ENCODE measurements at regions not wholly inside any gene's neighbourhood (a gene's known extent, or its start where the extent isn't known, plus 50 kb on each side); places are given as distances from the start of the nearest gene placed in this dataset.

GRCh38 chr10:111677759-111678158 is 505.8 kb downstream of the GPAM start:
- Histone ChIP-seq H3K9me3 (no peaks in the 10 kb centered on the region), H3K36me3 (no peaks in the 10 kb centered on the region), H3K4me3 (no peak overlapping the region), H3K4me1 (peaks cover 0 to 6% (median 0%) of the 10 kb centered on the region in 4 donors), H3K27ac (no peak overlapping the region), H3K27me3 (no peaks in the 10 kb centered on the region)
- DNase-seq = no peak
- intact Hi-C loops (cut with DNase I) = no loop called here
- no peak for TF ChIP-seq POLR2A (IDR thresholded peaks at IDR 0.05)
- no peak for TF ChIP-seq EP300 (IDR thresholded peaks at IDR 0.05)
- TF ChIP-seq CTCF (IDR thresholded peaks at IDR 0.05) = no peak
- TF ChIP-seq POLR2AphosphoS5 (IDR thresholded peaks at IDR 0.05) = no peak
- 82 to 89% methylated on average over 1 of the region's 1 CpG for WGBS, 2 donors

GRCh38 chr10:111686796-111687195 is 496.8 kb downstream of the GPAM start:
- Histone ChIP-seq H3K4me3 (no peak overlapping the region), H3K4me1 (no peaks in the 10 kb centered on the region), H3K27me3 (no peaks in the 10 kb centered on the region), H3K9me3 (no peaks in the 10 kb centered on the region), H3K36me3 (no peaks in the 10 kb centered on the region), H3K27ac (no peak overlapping the region)
- intact Hi-C loops (cut with DNase I) = no loop called here
- TF ChIP-seq POLR2AphosphoS5 (IDR thresholded peaks at IDR 0.05) = no peak
- TF ChIP-seq CTCF (IDR thresholded peaks at IDR 0.05) = no peak
- no peak for TF ChIP-seq EP300 (IDR thresholded peaks at IDR 0.05)
- TF ChIP-seq POLR2A (IDR thresholded peaks at IDR 0.05) = no peak
- no peak for DNase-seq
- 76 to 87% methylated on average over 7 of the region's 7 CpGs for WGBS, 2 donors

GRCh38 chr10:111698711-111699110 is 484.9 kb downstream of the GPAM start:
- TF ChIP-seq CTCF (IDR thresholded peaks at IDR 0.05) (no peak), EP300 (IDR thresholded peaks at IDR 0.05) (no peak), POLR2A (IDR thresholded peaks at IDR 0.05) (no peak), POLR2AphosphoS5 (IDR thresholded peaks at IDR 0.05) (no peak)
- Histone ChIP-seq H3K27me3 (no peaks in the 10 kb centered on the region), H3K9me3 (no peaks in the 10 kb centered on the region), H3K4me1 (no peaks in the 10 kb centered on the region), H3K36me3 (no peaks in the 10 kb centered on the region), H3K4me3 (no peak overlapping the region), H3K27ac (no peak overlapping the region)
- WGBS, 2 donors = 81 to 83% methylated on average over 2 of the region's 2 CpGs
- no peak for DNase-seq
- intact Hi-C loops (cut with DNase I) = no loop called here

GRCh38 chr10:111703986-111704385 is 479.6 kb downstream of the GPAM start:
- Histone ChIP-seq H3K27me3 (no peaks in the 10 kb centered on the region), H3K4me1 (no peaks in the 10 kb centered on the region), H3K9me3 (no peaks in the 10 kb centered on the region), H3K36me3 (no peaks in the 10 kb centered on the region), H3K4me3 (no peak overlapping the region), H3K27ac (no peak overlapping the region)
- no peak for DNase-seq
- TF ChIP-seq EP300 (IDR thresholded peaks at IDR 0.05) (no peak), POLR2A (IDR thresholded peaks at IDR 0.05) (no peak), CTCF (IDR thresholded peaks at IDR 0.05) (no peak), POLR2AphosphoS5 (IDR thresholded peaks at IDR 0.05) (no peak)
- WGBS, 2 donors = 78 to 80% methylated on average over 2 of the region's 2 CpGs
- intact Hi-C loops (cut with DNase I) = no loop called here

- Histone ChIP-seq H3K27ac (no peak overlapping the region), H3K27me3 (no peaks in the 10 kb centered on the region), H3K4me3 (no peak overlapping the region), H3K4me1 (no peaks in the 10 kb centered on the region), H3K36me3 (no peaks in the 10 kb centered on the region), H3K9me3 (no peaks in the 10 kb centered on the region)
- intact Hi-C loops (cut with DNase I) = no loop called here
- WGBS, 2 donors = 71 to 87% methylated on average over 2 of the region's 2 CpGs
- DNase-seq = no peak
- TF ChIP-seq EP300 (IDR thresholded peaks at IDR 0.05) (no peak), CTCF (IDR thresholded peaks at IDR 0.05) (no peak), POLR2AphosphoS5 (IDR thresholded peaks at IDR 0.05) (peak in 1 of 4 donors; percentile 28), POLR2A (IDR thresholded peaks at IDR 0.05) (no peak)
These were observed 478.5 kb downstream of the GPAM start for GRCh38 chr10:111705021-111705420.

Data from sigmoid colon (tissue), 6 donors.